Gastroesophageal sphincter (tissue), 3 donors: ENCODE measurements at regions not wholly inside any gene's neighbourhood (a gene's known extent, or its start where the extent isn't known, plus 50 kb on each side); places are given as distances from the start of the nearest gene placed in this dataset.

ENCODE experiments used
- CTCF ChIP-seq, 4 experiments: fragments of 200-600 bp in 2 of 4; fragments of 450-650 bp in 2 of 4; sonication (generic) in 1 of 4; IDR thresholded peaks; one replicate each; pipeline ENCODE4 v1.5.1; 2017 to 2019; ENCODE audit warnings: antibody characterized with exemption in 4 of 4, mild to moderate bottlenecking in 2 of 4, moderate library complexity in 2 of 4
- EP300 ChIP-seq: sonication (generic); formaldehyde crosslinking; IDR thresholded peaks from one replicate; pipeline ENCODE4 v1.6.1; 2017; ENCODE audit warnings: antibody characterized with exemption, mild to moderate bottlenecking
- POLR2AphosphoS5 ChIP-seq: sonication (generic); formaldehyde crosslinking; IDR thresholded peaks from one replicate; pipeline ENCODE4 v1.6.1; 2017; ENCODE audit warnings: antibody characterized with exemption

- TF ChIP-seq EP300 (no peak), CTCF (IDR thresholded peaks at IDR 0.05) (no peak), POLR2AphosphoS5 (no peak)
These were observed 508.5 kb downstream of the RIT2 start for GRCh38 chr18:42606886-42607495.
